ENCODE measurements at regions not wholly inside any gene's neighbourhood (a gene's known extent, or its start where the extent isn't known, plus 50 kb on each side); places are given as distances from the start of the nearest gene placed in this dataset.

DNA sequence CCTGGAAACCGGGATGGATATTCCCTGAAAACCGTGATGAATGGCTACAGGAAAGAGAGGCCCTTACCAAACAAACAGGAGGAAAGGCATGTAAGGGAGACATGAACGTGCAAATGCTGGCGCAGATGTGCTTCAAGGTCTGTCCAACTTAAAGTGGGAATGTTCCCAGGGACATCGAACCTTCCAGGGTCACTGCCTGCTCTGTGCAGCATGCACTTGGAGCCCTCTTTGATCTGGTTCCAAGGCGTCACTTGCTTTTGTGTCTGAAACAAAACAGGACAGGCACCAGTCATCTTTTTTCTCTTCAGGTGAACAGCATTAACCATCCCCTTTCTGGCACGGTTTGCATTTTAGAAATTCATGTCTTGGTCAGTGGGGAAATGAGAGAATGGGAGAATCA is 479.4 kb downstream of the RASEF start:
- DNase-seq (ENCODE audit: low spot score) = no peak

DNA sequence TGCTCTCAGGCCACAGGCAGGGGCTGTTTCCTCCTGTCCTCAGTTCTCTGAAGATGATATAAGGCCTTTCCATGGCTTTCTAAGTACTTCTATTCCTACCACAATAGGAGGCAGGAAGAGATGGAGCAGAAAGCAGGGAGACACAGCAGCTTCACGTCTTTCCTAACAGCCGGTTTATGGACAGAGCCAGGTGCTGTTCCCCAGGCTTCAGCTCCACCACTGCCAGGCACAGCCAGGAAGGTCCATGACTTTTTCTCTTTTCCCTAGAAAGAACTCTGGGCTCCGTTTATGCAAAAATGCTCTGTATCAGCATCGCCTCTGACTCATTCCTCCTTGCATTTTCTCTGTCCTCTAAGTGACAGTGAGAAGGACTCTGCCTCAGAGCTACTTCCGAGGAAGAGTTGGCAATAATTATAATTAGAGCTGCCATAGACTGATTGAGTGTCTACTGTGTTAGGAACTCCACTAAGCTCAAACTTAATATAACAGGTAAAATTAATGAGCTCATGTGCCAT is 478.5 kb downstream of the RASEF start:
- no peak for DNase-seq (ENCODE audit: low spot score)

DNA sequence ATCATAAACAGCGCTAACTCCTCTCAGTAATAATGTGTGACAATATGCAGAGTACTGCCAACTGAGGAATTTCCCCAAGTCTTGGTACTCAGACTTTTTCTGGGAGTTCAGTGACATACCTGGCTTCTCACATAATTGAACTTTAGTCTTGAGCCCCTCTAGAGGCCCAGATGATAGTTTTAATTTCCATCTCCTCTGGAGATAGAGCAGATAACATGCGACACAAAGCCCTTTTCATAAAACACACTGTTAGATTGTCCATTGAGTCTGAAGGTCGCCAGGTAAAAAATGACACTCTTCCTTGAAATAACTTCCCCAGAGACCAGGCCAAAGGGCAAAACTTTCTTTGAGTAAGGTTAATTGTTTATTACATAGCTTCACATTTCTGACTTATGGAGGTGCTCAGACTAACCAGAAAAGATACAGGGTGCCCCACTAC is 476.0 kb downstream of the RASEF start:
- no peak for DNase-seq (ENCODE audit: low spot score)

- DNase-seq (ENCODE audit: low spot score) = no peak
Observed at GRCh38 chr9:82588301-82589180, 474.4 kb downstream of the RASEF start.

DNA sequence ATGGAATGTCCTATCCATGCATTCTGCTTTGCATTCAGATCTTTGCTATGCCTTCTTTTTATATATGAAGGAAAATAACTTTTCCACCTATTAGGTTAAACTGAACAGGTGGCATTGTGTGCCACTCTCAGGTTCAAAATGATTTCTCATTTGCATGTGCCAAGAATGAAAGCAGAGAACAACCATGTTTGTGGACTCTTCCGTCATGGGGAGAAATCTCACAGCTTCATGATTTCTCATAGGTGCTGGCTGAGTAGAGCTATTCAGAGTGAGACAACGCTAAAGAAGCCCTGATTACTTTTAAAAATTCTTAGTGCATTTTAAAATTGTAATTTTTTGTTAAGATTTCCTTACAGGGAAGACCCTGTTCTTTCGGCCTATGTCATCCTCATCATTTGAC is 472.1 kb downstream of the RASEF start:
- DNase-seq (ENCODE audit: low spot score) = no peak

DNA sequence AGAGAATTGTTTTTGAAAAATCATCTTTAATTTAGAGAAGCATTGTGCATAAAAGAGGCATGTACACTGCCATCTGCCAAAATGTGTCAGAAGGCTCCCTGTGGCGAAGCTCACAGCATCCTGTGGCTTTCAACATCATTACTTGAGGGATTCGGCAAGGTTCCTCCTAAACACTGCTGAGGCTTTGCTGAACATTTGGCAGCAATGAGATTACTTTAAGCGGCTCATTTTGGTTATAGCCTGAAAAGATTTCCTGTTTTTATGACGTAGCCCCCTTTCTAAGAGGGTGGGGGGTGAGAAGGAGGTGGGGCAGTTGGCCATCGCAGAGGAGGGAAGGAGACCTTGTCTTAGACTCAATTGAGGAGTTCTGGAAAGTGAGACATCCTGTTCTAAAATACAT is 469.4 kb downstream of the RASEF start:
- no peak for DNase-seq (ENCODE audit: low spot score)

- no peak for DNase-seq (ENCODE audit: low spot score)
Observed at GRCh38 chr9:82597241-82598203, 465.4 kb downstream of the RASEF start.

DNA sequence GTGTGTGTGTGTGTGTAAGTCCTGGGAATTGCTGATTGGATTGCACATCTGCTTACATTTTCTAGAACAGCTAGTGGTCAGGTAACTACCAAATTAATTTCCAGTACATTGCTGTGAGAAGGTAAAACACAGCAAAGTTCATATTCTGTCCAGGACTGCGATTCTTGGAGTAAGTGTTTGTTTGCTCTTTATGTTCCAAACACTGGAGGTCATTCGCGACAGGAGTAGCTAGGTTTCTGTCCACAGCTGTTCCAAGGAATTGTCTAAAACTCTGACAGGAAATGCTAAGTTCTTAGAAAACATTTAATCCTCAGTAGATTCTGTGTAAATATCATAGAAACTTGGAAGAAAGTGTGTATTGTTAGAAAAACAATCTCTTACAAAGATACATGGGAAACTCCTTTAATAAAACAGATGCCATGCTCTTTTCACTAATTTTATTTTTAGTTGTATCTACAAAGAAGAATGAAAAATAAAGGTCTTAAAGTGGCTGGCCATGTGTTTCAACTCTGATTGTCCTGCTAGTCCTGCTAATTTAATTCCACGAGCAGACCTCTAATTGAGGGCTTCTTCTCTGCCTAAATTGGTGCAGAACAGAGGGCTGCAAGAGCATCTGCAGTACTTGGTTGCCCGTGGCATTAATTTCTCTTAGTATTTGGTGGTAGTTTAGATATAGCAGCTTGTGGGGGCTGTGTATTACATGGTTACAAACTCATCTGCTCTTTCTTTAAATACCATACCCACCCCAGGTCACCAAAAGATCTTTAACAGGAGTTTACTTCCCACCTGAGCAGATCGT is 464.5 kb downstream of the RASEF start:
- no peak for DNase-seq (ENCODE audit: low spot score)

GRCh38 chr9:82599336-82599949 is 463.5 kb downstream of the RASEF start:
- no peak for DNase-seq (ENCODE audit: low spot score)

- no peak for DNase-seq (ENCODE audit: low spot score)
Observed at GRCh38 chr9:82600536-82601292, 462.2 kb downstream of the RASEF start.

DNA sequence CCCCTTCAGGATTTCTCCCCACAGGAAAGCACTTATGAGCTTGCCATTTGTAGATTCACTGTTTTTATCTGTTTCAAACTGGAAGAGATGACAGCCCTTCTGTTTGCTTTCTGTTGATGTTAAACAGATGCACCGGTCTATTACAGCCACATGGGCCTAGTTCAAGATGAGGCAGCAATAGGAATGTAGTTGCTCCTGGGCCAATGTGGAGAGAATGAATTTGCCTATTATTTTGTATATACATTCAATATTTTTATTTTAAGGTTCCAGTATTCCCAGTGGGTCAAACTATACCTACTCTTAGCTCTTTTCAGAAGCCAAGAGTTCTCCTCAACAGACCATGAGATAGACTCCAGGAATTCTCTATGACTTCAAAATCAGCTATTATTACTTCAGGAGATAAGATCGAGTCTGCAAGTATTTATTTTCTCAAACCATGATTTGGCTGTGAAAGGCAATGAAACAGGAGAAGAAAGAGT is 461.6 kb downstream of the RASEF start:
- no peak for DNase-seq (ENCODE audit: low spot score)

GRCh38 chr9:82604947-82605656 is 457.8 kb downstream of the RASEF start:
- DNase-seq (ENCODE audit: low spot score) = no peak

GRCh38 chr9:82605657-82606031 is 457.3 kb downstream of the RASEF start:
- DNase-seq (ENCODE audit: low spot score) = no peak

- no peak for DNase-seq (ENCODE audit: low spot score)
Observed at GRCh38 chr9:82606071-82606470, 456.9 kb downstream of the RASEF start.

DNA sequence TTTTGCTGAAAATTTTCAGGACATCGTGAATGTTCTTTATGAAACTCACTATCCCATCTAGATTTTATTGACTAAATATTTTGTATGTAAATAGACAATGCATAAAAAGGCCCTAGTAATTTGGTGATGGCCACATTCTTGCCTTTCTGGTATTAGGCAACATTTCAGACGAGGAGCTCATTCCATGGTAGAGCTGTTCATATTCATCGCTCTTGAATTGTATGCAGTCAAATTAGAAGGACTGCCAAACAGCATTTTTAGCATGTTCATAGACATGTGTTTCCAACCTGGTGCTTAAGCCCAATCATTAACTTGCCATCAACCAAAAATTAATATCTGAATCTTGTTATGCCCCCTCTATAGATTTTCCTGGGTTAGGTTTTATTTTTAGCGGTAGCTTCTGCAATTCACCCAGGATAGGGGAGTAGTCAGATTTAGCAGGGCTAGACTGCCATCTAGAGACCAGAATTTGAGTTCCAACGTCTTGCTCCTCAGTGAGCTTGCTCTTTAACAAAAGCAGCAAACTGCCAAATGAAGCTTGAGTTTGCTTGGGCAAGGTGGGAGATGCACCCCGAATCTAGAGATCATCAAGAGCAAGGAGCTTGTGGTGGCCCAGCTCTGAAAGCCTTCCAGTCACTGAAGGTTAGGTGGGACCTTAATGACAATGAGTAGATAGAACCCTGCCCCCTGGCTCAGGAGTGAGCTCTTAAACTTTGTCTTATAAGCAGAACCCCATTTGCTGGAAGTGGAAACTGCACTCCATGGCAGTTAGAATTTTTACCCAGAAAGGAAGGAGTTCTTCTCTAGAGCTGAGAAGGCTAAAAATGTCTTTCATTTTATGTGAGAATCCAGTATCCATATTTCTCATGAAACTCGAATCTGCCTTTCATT is 456.2 kb downstream of the RASEF start:
- DNase-seq (ENCODE audit: low spot score) = peak; percentile 65

DNA sequence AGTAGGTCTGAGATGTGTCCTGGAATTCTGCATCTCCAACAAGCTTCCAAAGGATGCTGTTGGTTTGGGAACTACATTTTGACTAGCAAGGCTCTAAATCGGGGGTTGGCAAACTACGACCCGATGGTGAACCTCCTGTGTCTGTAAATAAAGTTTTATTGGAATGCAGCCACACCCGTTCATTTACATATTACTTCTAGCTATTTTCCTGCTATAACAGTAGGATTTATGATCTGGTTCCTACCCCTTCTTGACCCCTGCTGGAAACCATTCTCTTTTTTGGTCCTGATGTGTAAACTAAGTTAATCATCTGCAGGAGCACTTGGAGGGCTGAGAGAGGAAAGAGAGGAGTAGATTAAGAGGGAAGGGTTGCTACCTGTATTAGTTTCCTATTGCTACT is 454.5 kb downstream of the RASEF start:
- no peak for DNase-seq (ENCODE audit: low spot score)

DNA sequence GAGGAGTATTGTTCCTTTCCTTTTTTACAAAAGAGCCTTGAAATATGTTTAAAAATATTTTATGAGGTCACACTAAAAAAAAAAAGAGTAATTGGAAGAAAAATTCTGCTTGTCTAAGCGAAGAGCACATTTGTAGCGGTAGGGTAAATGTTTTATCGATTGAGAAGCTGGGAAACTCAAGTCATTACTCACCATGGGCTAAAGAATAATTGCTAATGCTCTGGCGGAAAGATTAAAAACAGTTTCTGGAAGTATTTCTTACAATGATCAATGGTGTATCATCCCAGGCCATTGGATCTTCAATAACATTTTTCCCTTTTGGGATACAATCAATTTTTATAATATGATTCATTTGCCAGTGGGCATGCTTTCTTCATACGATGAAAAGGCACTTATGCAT is 450.0 kb downstream of the RASEF start:
- DNase-seq (ENCODE audit: low spot score) = no peak

- no peak for DNase-seq (ENCODE audit: low spot score)
Observed at GRCh38 chr9:82613498-82613897, 449.4 kb downstream of the RASEF start.

DNA sequence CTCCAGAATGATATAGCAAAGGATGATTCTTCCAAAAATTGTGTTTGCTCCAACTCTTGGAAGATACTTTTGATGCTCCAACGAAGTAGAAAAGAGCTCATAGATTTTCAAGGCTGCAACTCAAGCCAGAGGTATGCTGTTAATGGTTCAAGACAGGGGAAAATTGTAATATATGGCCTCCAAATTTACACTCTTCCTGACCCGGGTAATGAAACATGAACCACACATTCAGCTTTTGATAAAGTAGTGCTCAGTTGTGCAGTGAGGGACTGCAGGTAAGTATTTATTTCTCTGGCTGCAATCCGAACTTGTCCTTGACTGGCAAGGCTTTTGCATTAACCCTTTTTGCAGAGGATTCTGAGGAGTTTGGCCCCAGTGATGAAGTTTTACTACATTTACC is 446.4 kb downstream of the RASEF start:
- DNase-seq (ENCODE audit: low spot score) = no peak
